GM12864 (cell line): ENCODE measurements at regions not wholly inside any gene's neighbourhood (a gene's known extent, or its start where the extent isn't known, plus 50 kb on each side); places are given as distances from the start of the nearest gene placed in this dataset.

Experiments
- DNase-seq: peaks from one replicate; pipeline ENCODE4 v3.0.0-alpha.2; 2011; ENCODE audit warnings: low read depth
- H3K4me3 ChIP-seq: 2 replicates; pipeline ENCODE4 v1.5.1; 2011; ENCODE audit warnings: mild to moderate bottlenecking, low read depth, low read length, control low read depth
- CTCF ChIP-seq: IDR thresholded peaks from 2 replicates; pipeline ENCODE4 v1.5.1; 2011; ENCODE audit warnings: low read depth, mild to moderate bottlenecking, moderate library complexity, low read length, control low read depth, inconsistent platforms; ENCODE audit errors: missing control alignments

GRCh38 chr2:57291209-57291608, 755.4 kb upstream of the VRK2 start:
- DNase-seq, result no peak
- no peak for TF ChIP-seq CTCF
- H3K4me3 ChIP-seq, result no peak overlapping the region

GRCh38 chr2:57296795-57297517, 749.6 kb upstream of the VRK2 start:
- no peak for DNase-seq
- no peak overlapping the region for H3K4me3 ChIP-seq
- TF ChIP-seq CTCF, result no peak

- DNase-seq, result no peak
Observed at GRCh38 chr2:57313678-57314077, 732.9 kb upstream of the VRK2 start.

GRCh38 chr2:57314682-57315081, 731.9 kb upstream of the VRK2 start:
- no peak overlapping the region for H3K4me3 ChIP-seq
- no peak for DNase-seq
- no peak for TF ChIP-seq CTCF

More at GRCh38 chr2:57313678-57314077, 732.9 kb upstream of the VRK2 start:
- no peak overlapping the region for H3K4me3 ChIP-seq
- TF ChIP-seq CTCF, result no peak

GRCh38 chr2:57330447-57330846, 716.2 kb upstream of the VRK2 start:
- TF ChIP-seq CTCF, result no peak
- no peak overlapping the region for H3K4me3 ChIP-seq
- DNase-seq, result no peak

- H3K4me3 ChIP-seq, result no peak overlapping the region
- no peak for DNase-seq
- no peak for TF ChIP-seq CTCF
Observed at GRCh38 chr2:57333221-57333620, 713.4 kb upstream of the VRK2 start.

- no peak for TF ChIP-seq CTCF
- DNase-seq, result no peak
Observed at GRCh38 chr2:57343391-57344006, 703.1 kb upstream of the VRK2 start.

More at GRCh38 chr2:57343391-57344006, 703.1 kb upstream of the VRK2 start:
- no peak overlapping the region for H3K4me3 ChIP-seq
